HG02588 (cell line): ENCODE measurements at regions not wholly inside any gene's neighbourhood (a gene's known extent, or its start where the extent isn't known, plus 50 kb on each side); places are given as distances from the start of the nearest gene placed in this dataset.

Experiments
- ATAC-seq: cut with Tn5 transposase; IDR thresholded peaks from one replicate; pipeline ENCODE4 v1.9.1; 2021; ENCODE audit warnings: mild to moderate bottlenecking, moderate library complexity; ENCODE audit not compliant: unreplicated experiment

DNA sequence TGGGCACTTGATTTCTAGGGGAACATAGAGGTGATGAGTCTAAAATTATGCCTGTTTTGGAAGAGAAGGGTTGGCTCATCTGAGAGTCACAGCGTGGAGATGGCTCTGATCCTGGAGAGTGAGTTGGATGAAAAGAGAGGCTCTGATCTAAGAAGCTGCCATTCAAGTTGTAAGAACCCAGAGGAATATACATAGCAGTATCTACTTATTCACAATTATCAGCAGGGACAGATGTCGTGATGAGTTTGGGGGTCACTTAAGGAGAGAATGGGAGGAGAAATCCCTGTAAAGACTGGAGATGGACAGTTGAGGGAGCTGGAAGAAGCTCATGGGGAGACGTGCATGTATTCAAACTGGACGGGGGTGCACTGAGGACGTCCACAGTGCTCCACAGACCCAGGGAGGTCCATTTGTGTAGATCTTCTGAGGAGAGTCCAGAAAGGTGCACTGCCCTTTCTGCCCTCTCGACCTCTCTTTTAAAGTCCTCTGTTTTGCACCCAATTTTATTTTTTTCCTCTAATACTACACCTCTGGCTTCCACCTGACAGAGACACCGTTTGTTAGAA, 124.7 kb upstream of the SSTR4 start:
- ATAC-seq: no peak

DNA sequence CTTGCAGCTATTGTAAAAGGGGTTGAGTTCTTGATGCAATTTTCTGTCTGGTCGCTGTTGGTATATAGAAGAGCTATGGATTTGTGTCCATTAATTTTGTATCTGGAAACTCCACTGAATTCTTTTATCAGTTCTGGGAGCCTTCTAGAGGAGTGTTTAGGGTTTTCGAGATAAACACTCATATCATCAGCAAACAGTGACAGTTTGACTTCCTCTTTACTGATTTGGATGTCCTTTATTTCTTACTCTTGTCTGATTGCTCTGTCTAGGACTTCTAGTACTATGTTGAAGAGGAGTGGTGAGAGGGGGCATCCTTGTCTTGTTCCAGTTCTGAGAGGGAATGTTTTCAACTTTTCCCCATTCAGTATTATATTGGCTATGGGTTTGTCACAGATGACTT, 120.8 kb upstream of the SSTR4 start:
- no peak for ATAC-seq

DNA sequence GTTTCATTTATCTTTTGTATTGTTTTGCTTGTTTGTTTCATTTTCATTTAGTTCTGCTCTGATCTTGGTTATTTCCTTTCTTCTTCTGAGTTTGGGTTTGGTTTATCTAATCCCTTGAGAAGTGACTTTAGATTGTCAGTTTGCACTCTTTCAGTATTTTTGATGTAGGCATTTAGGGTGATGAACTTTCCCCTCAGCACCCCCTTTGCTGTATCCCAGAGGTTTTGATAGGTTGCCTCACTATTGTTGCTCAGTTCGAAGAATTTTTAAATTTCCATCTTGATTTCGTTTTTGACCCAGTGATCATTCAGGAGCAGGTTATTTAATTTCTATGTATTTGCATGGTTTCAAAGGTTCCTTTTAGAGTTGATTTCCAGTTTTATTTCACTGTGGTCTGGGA, 119.6 kb upstream of the SSTR4 start:
- ATAC-seq: no peak

DNA sequence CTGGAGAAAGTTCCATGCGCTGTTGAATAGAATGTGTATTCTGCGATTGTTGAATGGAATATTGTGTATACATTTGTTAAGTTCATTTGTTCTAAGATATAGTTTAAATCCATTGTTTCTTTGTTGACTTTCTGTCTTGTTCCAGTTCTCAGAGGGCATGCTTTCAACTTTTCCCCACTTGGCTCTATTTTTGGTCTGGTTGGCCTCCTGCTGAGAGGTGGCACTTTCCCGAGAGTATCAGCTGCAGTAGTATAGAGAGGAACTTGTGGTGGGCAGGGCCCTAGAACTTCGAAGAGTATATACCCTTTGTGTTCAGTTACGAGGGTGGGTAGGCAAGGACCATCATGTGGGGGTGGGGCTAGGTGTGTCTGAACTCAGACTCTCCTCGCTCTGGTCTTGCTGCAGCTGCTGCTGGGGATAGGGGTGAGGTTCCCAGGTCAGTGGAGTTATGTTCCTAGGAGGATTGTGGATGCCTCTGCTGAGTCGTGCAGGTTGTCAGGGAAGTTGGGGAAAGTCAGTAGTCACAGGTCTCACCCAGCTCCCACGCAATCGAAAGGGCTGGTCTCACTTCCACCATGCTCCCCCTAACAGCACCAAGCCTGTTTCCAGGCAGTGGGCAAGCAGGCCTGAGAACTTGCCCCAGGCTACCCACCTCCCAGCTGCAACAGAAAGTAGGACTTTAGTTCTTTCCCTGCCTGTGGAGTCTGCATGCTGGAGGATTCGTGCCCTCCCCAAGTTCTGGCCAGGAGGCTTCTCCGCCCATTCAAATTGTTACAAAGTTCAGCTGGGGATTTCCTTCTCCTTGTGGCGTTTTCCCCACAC, 118.9 kb upstream of the SSTR4 start:
- no peak for ATAC-seq

DNA sequence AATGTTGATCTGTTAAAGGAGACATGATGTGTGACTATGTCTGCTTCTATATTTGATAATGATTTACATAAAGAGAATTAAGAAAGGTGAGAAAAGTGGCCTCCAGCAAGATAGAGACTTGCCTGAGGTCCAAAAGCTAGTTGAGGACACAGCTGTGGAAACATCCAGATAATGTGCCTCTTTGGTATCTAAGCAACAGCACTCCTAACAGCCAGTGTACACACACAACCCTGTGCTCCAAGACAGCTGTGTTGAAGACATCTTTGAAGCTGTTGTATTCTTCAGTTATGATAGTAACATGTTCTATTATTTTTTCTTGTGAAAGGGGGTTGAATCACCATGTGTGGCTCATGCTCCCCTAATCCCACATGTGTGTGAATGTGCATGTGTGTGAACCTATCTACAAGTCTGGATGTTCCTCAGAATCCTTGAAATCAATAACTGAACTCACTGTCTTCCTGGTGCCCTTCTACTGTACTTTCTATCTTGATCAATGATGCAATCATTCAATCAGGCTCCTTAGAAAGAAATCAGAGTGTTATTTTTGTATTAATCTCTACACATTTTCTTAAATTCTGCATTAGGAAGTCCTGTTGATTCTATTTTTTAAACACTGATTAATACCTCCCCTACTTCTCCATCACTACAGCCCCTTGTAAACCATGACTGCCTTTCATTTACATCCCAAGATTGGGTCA, 116.7 kb upstream of the SSTR4 start:
- ATAC-seq: no peak

DNA sequence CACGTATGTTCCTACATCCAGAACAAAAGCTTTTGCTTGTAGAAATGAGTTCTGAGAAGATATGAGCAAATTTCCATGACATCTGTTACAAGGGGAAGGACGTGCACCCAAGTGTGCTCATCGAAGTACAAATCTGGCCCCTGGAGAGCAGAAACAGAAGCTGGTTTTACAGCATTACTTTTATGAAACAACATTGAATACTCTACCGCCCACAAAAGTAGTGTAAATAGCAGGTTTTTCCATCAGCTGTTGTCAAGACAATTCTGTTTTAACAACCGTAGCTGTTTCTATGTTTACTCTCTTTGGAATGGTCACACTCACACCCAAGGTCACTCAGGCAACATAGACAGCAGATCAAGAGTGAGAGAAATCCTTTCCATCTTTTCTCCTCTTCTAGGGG, 114.2 kb upstream of the SSTR4 start:
- no peak for ATAC-seq

DNA sequence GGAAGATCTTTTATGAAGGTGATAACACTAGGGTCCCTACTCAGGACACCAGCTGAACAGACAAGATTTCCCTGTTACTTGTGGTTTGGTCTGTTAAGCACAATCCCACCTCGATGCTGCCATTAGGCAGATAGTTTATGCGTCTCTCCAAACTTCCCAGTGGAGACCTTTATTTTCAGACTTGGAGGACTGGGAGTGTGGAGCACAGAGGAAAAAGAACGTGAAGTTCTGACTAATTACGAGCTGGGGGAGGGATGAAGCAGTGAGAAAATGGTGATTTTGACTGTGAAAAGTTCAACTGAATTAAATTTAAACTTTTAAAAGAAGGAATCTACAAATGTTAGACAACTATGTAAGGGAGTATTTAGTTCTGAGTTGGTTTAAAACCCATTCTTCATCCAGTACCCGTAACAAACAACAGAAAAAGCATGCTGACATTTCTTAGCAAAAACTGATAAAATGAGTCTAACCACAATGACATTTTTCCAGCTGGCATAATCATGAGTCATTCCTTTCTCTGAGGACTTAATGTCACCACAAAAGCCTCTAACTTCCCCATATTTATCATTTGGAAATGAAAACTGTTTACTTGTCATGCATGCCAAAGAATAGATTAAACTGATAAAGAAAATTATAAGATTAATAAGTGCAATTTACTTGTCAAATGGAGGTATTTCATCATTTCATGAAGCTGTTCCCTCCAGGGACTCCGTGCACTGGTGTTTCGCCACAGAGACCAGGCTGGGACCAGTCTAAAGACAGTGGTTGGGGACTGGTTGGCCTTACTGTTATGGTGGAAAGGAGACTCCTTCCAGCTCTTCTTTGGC, 113.3 kb upstream of the SSTR4 start:
- ATAC-seq: no peak

DNA sequence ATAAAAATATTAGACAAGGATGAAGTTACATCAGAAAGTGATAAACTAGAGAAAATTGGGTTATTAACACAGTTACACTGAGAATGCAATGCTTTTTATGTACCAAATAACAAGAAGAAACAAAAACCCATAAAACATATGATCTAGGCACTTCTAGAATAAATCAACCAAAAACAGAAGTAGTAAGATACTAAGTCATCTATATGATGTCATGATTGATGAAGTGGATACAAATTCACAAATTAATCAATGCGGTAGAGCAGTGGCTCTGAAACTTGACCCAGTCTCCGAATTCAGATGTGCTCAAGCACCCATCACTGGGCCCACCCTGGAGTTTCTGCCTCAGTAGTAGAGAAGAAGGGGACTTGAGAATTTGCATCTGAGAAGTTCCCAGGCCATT, 112.1 kb upstream of the SSTR4 start:
- no peak for ATAC-seq

DNA sequence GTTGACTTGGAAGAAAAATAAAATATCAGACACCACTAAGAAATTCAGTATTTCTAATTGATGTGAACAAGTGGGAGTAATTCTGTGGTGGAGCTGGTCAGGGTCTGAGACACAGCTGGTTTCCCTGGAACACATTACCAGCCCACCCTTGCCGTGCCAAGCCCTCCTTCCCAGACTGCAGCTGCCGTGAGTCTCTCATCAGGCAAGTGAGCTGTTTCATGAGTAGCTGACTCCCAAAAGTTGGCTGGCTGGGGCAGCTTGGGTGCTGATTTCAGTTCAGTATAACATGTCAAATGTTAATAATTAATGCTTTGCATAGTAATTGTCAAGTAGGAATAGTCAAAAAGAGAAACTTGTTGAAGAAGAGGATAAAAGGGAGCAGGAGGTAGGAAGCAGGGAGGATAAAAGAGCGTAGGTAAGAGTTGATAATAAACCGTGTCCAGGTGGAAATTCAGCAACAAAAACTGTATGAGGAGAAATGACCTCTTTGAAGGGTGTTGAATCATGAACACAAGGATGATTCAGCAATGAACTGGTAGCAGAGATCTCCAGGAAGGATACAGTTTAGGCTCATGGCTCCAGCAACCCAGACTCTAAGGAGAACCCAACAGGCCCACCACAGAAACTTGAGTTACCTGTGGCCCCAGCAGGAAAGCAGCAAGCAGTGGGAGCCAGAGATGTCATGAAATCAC, 110.9 kb upstream of the SSTR4 start:
- no peak for ATAC-seq

DNA sequence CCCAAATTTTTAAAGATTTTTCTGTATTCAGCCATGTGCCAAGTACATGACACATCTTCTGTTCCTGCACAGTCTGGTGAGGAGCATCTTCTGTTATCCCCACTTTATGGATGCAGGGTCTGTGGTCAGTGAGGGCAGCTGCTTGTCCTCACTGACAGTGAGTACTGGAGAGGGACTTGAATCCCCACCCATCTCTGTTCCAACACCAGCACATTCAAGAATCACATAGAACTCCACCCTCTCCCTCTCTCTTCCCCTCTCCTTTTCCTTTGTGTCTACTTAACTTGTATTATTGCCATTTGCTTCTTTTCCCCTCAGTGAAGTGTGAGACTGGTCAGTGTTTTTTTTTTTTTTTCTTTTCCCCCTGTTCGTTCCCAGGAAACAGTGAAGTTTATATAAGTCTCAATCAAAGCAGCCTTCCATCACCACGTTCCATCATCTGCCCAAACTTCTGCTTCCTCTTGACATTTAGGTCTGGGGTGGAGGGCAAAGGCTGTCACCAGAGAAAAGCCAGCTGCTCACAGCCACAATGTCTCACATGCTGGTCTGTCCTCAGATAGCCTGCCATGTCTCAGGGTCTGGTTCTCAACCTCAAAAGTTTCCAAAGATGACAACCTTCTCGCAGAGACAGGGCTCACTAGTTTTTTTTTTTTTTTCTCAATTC, 110.0 kb upstream of the SSTR4 start:
- ATAC-seq: no peak

DNA sequence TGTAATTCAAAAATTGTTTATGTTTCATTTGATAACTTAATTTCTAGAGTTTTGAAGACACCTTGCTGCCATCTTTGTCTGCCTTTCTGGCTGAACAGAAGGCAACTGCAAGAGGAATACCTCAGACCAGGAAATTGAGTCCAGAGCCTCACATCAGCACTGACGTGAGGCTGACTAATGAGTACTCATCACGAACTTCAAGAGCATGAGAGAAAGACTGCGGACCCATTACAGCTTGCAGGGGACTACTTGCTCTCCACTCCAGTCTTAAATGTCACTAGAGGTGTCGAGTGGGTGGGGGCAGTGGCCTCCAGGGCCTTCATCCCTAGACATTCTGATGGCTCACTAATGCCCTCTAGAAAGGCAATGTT, 109.5 kb upstream of the SSTR4 start:
- ATAC-seq: no peak

DNA sequence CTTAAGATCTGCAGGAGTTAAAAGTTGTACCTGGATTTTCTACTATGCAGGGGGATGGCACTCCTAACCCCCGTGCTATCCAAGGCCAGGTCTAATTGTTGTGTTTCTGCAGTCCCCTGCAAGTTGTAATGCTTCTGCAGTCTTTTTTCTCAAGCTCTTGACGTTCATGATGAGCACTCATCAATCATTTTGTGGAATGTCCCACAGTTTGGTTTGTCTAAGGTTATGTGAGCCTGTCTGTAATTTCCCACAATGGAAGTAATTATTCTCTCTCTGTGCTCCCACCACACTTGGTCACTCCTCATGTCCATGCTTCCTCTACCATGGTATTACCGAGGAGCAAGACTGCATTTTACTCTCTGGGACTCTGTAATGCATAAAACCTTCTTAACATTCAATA, 107.6 kb upstream of the SSTR4 start:
- no peak for ATAC-seq

DNA sequence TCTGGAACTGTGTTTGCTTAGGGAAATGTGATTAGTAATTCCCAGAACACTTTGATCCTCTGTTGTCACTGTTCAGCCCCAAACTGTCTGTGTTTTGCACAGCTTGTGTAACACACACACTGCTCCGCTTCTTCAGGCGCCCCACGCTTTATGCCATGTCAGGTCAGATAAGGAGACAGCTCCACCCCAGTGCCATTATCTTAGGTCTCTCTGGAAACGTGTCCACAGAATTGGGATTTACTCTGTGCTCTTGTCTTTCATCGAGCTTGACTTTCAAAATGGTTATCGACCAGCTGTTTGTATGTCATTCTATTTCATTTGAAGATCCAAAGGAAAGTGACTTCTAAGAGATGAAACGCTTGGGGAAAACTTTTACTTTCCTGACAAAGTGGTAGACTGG, 106.4 kb upstream of the SSTR4 start:
- no peak for ATAC-seq

DNA sequence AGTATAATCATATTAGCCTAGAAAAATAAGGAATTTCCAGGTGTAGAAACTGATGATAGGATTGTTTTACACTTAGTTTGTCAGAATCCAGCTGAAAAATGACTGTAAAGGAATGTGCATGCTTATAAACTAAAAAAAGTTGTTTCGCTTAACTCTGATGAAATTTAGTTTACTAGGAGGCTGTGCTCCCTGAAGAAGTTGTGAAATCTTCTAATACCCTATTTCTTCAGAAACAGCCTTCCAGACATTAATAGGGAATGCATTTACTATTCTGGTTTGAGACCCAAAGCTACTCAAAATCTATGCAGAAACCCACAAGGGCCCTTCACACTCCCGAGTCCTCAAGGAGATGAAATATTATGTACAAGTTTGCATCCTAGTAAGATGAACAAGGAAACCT, 105.5 kb upstream of the SSTR4 start:
- ATAC-seq: no peak

DNA sequence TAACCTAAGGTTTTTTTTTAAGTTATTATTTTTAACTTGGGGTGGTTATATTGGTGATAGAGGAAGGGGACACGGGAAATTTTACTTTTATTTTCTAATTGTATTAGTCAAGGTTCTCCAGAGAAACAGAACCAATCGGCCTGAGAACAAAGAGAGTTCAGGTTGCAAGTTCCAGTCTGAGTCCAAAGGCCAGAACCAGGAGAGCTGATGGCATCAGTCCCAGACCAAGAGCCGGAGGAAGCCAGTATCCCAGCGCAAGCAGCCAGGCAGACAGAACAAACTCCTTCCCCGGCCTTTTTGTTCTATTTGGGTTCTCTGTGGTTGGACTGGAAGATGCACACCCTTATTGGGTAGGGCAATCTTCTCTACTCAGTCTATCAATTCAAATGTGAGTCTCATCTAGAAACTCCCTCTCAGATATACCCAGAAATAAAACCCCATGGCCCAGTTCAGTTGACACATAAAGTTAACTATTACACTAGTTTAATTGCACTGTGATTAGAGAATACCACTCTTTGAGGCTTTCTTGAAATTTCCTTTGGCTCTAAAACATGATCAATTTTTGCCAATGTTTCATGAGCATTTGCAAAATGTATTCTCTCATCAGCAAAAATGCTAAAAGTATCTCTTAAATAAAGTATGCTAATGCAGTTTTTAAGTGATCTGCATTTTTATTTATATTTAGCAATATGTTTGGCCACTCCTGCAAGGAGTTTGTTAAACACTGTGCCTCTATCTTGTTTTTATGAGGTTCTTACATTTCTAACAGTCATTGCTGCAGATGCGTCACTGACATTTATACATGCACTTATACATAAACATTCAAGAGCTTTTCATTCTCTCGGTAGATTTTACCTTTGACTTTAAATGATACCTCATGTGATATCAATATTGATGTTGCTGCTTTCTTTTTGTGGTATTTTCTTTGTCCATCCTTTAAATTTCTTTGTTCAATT, 103.2 kb upstream of the SSTR4 start:
- no peak for ATAC-seq

DNA sequence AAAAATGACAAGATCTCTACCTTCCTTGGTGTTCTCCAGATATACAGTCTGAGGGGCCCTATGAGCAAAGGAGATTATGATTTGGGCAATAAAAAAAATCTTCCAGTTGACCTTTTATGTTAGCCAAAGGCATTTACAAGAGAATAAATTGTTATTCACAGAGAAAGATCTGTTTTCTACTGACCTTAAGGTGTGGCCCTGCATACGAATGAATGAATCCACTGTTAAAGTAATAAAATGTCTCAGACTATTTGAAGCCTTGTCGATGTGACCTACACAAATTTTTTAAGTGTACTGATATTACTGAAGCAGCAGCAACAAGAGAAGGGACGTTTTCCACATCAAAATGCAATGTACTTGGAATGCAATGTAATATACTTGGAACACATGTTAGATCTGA, 95.9 kb upstream of the SSTR4 start:
- ATAC-seq: no peak

DNA sequence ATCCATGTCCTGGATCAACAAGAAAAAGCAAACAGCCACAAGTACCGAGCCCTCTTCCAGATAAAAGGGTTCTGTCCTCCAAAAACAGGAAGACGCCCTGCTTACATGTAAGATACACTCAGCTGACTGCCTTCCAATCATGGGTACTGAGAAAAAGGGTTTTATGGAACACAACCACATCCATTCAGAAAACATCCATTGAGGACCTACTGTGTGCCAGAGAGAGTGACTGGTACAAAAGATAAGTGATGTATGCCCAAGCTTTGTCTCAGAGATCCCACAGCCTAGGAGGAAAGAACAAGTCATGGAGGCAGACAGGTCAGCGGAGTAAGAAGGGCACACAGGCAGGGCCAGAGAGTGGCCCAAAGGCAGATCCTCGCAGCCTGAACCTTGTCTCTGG, 94.8 kb upstream of the SSTR4 start:
- ATAC-seq: no peak

DNA sequence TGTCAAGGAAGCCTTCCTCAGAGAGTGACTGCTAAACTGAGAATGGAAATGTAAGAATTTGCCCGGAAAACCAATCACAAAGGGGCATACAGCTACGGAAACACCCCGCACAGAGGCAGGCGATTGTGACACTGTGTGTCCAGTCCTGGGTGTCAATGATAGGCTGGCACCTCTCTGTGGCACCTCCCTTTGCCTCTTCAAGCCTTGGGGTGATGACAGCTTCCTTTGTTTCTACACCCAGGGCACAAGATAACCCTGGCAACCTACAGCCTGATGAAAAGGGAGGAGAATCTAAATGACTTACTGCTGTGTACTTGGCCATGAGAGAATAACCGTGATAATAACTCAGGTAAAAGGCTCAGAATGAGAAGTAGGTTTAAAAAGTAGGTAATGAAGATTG, 93.6 kb upstream of the SSTR4 start:
- no peak for ATAC-seq

DNA sequence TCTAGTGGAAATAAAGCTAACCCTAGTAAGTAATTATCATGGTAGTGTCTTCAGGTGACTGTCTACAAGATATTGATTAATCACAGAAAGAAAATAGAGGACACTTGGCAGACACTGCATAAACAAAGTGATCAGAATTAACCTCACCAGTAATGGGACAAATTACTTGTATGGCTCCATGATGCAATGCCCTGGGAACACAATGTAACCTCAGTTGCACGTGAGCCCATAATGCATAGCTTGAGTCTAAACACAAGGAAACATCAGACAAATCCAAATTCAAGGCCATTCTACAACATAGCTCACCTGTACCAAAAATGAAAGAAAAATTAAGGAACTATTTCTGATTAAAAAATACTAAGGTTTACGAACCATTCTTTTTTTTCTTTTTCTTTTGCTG, 92.4 kb upstream of the SSTR4 start:
- no peak for ATAC-seq
